ENCODE measurements at regions not wholly inside any gene's neighbourhood (a gene's known extent, or its start where the extent isn't known, plus 50 kb on each side); places are given as distances from the start of the nearest gene placed in this dataset.

- Histone ChIP-seq H3K9ac (ENCODE audit: low read length) (no peak overlapping the region), H3K9me3 (ENCODE audit: control insufficient read depth in 1 of 2, insufficient read depth in 1 of 2, low read depth in 1 of 2, low read length in 2 of 2) (peaks cover 0 to 5% of the 10 kb centered on the region in 2 experiments; a peak in 2 of 4 replicates), H3K4me2 (ENCODE audit: low read length) (no peak overlapping the region), H3K79me2 (ENCODE audit: insufficient read depth, low read length) (no peaks in the 10 kb centered on the region), H3K27me3 (ENCODE audit: insufficient read depth, low read length) (no peaks in the 10 kb centered on the region), H3K27ac (ENCODE audit: low read depth, low read length) (no peak overlapping the region), H3K4me1 (ENCODE audit: control insufficient read depth in 1 of 2, insufficient read depth in 2 of 2, low read length in 2 of 2) (no peaks in the 10 kb centered on the region), H3K4me3 (replicated peaks in 1 of 2; ENCODE audit: low read depth in 1 of 2, low read length in 2 of 2) (no peak overlapping the region), H2AFZ (ENCODE audit: low read depth, low read length, poor library complexity, severe bottlenecking) (no peak overlapping the region), H3K9me2 (ENCODE audit: insufficient read depth) (peaks cover 6% of the 10 kb centered on the region), H3K36me3 (ENCODE audit: control insufficient read depth in 1 of 2, insufficient read depth in 2 of 2, low read length in 2 of 2) (no peaks in the 10 kb centered on the region), H4K20me1 (ENCODE audit: insufficient read depth) (no peaks in the 10 kb centered on the region)
- BruUV-seq (replicated peaks), result no TSS peak
- intact Hi-C loops (cut with micrococcal nuclease), result no loop called here
- TF ChIP-seq YY1 (IDR thresholded peaks at IDR 0.05; ENCODE audit: extremely low read depth, insufficient replicate concordance, low read depth, low read length) (no peak), POLR2A (IDR thresholded peaks at IDR 0.05; ENCODE audit: borderline replicate concordance, extremely low read depth, insufficient read depth, insufficient read length) (no peak), CEBPB (IDR thresholded peaks at IDR 0.05; ENCODE audit: low read depth) (no peak), SRF (IDR thresholded peaks at IDR 0.05; ENCODE audit: low read depth) (no peak)
- POLR2A ChIA-PET, result no interaction called here
- no peak for ATAC-seq
- CTCF ChIA-PET, result no interaction called here
- no peak for DNase-seq (ENCODE audit: low read depth, low spot score)
- RAD21 ChIA-PET (ENCODE audit: low non-redundant PET in 1 of 2, low total read pairs in 2 of 2, uncharacterized antibody in 2 of 2, unreplicated experiment in 2 of 2), result no interaction called here
Observed at GRCh38 chr5:105982526-105982925, 1688.2 kb downstream of the EFNA5 start.

DNA sequence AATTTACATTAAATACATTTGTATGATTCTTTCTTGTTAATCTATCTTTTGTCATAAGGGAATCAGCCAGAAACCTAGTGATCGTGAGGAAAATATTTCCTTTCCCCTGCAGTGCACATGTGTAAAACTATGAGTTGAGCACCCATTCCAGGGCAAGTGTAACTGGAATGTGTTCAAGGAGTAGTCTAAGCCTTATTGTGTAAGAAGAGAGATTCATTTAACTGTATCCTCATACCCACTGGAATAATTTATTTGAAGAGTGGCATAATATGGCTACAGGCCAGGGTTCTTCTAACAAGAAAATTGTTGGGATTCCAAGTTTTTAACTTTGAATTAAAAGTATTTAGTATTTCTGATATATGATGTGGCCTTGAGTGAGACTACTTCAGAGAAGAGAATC is 1692.7 kb downstream of the EFNA5 start:
- ATAC-seq, result no peak
- no peak for DNase-seq (ENCODE audit: low read depth, low spot score)
- no TSS peak for BruUV-seq (replicated peaks)
- ChIA-PET POLR2A (no interaction called here), RAD21 (ENCODE audit: low non-redundant PET in 1 of 2, low total read pairs in 2 of 2, uncharacterized antibody in 2 of 2, unreplicated experiment in 2 of 2) (no interaction called here), CTCF (no interaction called here)
- Histone ChIP-seq H3K9ac (ENCODE audit: low read length) (no peak overlapping the region), H3K4me1 (ENCODE audit: control insufficient read depth in 1 of 2, insufficient read depth in 2 of 2, low read length in 2 of 2) (no peaks in the 10 kb centered on the region), H3K4me2 (ENCODE audit: low read length) (no peak overlapping the region), H3K4me3 (replicated peaks in 1 of 2; ENCODE audit: low read depth in 1 of 2, low read length in 2 of 2) (no peak overlapping the region), H3K27me3 (ENCODE audit: insufficient read depth, low read length) (no peaks in the 10 kb centered on the region), H3K36me3 (ENCODE audit: control insufficient read depth in 1 of 2, insufficient read depth in 2 of 2, low read length in 2 of 2) (no peaks in the 10 kb centered on the region), H2AFZ (ENCODE audit: low read depth, low read length, poor library complexity, severe bottlenecking) (no peak overlapping the region), H4K20me1 (ENCODE audit: insufficient read depth) (no peaks in the 10 kb centered on the region), H3K9me2 (ENCODE audit: insufficient read depth) (no peaks in the 10 kb centered on the region), H3K27ac (ENCODE audit: low read depth, low read length) (no peak overlapping the region), H3K79me2 (ENCODE audit: insufficient read depth, low read length) (no peaks in the 10 kb centered on the region), H3K9me3 (ENCODE audit: control insufficient read depth in 1 of 2, insufficient read depth in 1 of 2, low read depth in 1 of 2, low read length in 2 of 2) (peaks cover 0 to 3% of the 10 kb centered on the region in 2 experiments; a peak in 2 of 4 replicates)
- no peak for TF ChIP-seq YY1 (IDR thresholded peaks at IDR 0.05; ENCODE audit: extremely low read depth, insufficient replicate concordance, low read depth, low read length)
- intact Hi-C loops (cut with micrococcal nuclease), result no loop called here

- BruUV-seq (replicated peaks), result no TSS peak
- H3K9me2 ChIP-seq (ENCODE audit: insufficient read depth), result no peaks in the 10 kb centered on the region
- H3K79me2 ChIP-seq (ENCODE audit: insufficient read depth, low read length), result no peaks in the 10 kb centered on the region
- ChIA-PET CTCF (no interaction called here), RAD21 (ENCODE audit: low non-redundant PET in 1 of 2, low total read pairs in 2 of 2, uncharacterized antibody in 2 of 2, unreplicated experiment in 2 of 2) (no interaction called here), POLR2A (no interaction called here)
- no peaks in the 10 kb centered on the region; a peak in 1 of 4 replicates for H3K9me3 ChIP-seq (ENCODE audit: control insufficient read depth in 1 of 2, insufficient read depth in 1 of 2, low read depth in 1 of 2, low read length in 2 of 2)
- H3K27me3 ChIP-seq (ENCODE audit: insufficient read depth, low read length), result no peaks in the 10 kb centered on the region
- H3K4me2 ChIP-seq (ENCODE audit: low read length), result no peak overlapping the region
- no peak for TF ChIP-seq SIN3A (IDR thresholded peaks at IDR 0.05; ENCODE audit: low read depth)
- TF ChIP-seq TCF7L2 (IDR thresholded peaks at IDR 0.05; ENCODE audit: borderline replicate concordance, extremely low read depth, insufficient read depth, insufficient read length), result no peak
- no peak for TF ChIP-seq YY1 (IDR thresholded peaks at IDR 0.05; ENCODE audit: extremely low read depth, insufficient replicate concordance, low read depth, low read length)
- TF ChIP-seq SP1 (IDR thresholded peaks at IDR 0.05; ENCODE audit: low read depth), result no peak
- TF ChIP-seq CEBPB (IDR thresholded peaks at IDR 0.05; ENCODE audit: low read depth), result no peak
- TF ChIP-seq FOSL1 (IDR thresholded peaks at IDR 0.05; ENCODE audit: low read depth), result no peak
- no peak for TF ChIP-seq CBX3 (IDR thresholded peaks at IDR 0.05; ENCODE audit: low read depth)
- TF ChIP-seq, protein P1, sequence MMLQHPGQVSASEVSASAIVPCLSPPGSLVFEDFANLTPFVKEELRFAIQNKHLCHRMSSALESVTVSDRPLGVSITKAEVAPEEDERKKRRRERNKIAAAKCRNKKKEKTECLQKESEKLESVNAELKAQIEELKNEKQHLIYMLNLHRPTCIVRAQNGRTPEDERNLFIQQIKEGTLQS (IDR thresholded peaks at IDR 0.05), result no peak
- no peak for TF ChIP-seq RAD21 (IDR thresholded peaks at IDR 0.05; ENCODE audit: low read depth)
- no peak for TF ChIP-seq POLR2AphosphoS5 (IDR thresholded peaks at IDR 0.05; ENCODE audit: low read depth, low read length)
- no peak overlapping the region for H2AFZ ChIP-seq (ENCODE audit: low read depth, low read length, poor library complexity, severe bottlenecking)
- no peaks in the 10 kb centered on the region for H3K36me3 ChIP-seq (ENCODE audit: control insufficient read depth in 1 of 2, insufficient read depth in 2 of 2, low read length in 2 of 2)
- no peak overlapping the region for H3K9ac ChIP-seq (ENCODE audit: low read length)
- ATAC-seq, result no peak
- DNase-seq (ENCODE audit: low read depth, low spot score), result no peak
- H3K4me1 ChIP-seq (ENCODE audit: control insufficient read depth in 1 of 2, insufficient read depth in 2 of 2, low read length in 2 of 2), result no peaks in the 10 kb centered on the region
- no peaks in the 10 kb centered on the region for H4K20me1 ChIP-seq (ENCODE audit: insufficient read depth)
- H3K27ac ChIP-seq (ENCODE audit: low read depth, low read length), result no peak overlapping the region
- H3K4me3 ChIP-seq (replicated peaks in 1 of 2; ENCODE audit: low read depth in 1 of 2, low read length in 2 of 2), result no peak overlapping the region
- intact Hi-C loops (cut with micrococcal nuclease), result no loop called here
Observed at GRCh38 chr5:105977163-105977562, 1693.6 kb downstream of the EFNA5 start.

All from HCT116 (cell line).